Fibroblast of lung (primary cell): ENCODE measurements at regions not wholly inside any gene's neighbourhood (a gene's known extent, or its start where the extent isn't known, plus 50 kb on each side); places are given as distances from the start of the nearest gene placed in this dataset.

ENCODE experiments used
- DNase-seq, 2 donors: peaks; one replicate each; pipeline versions ENCODE4 v3.0.0 to v3.0.0-alpha.2; 2010; ENCODE audit warnings: low read depth in 2 of 2
- H2AFZ ChIP-seq: 2 replicates; pipeline ENCODE4 v1.5.1; 2012; ENCODE audit warnings: low read length, control low read depth, inconsistent platforms
- H3K27ac ChIP-seq: 2 replicates; pipeline ENCODE4 v1.5.1; 2011; ENCODE audit warnings: low read length, control low read depth; ENCODE audit not compliant: insufficient read depth
- H3K27me3 ChIP-seq: 2 replicates; pipeline ENCODE4 v1.5.1; 2011; ENCODE audit warnings: mild to moderate bottlenecking, low read length; ENCODE audit not compliant: control insufficient read depth, insufficient read depth
- H3K36me3 ChIP-seq: 2 replicates; pipeline ENCODE4 v1.5.1; 2011; ENCODE audit warnings: low read length; ENCODE audit not compliant: control insufficient read depth, insufficient read depth
- H3K4me1 ChIP-seq: 2 replicates; pipeline ENCODE4 v1.5.1; 2011; ENCODE audit warnings: low read length; ENCODE audit not compliant: control insufficient read depth, insufficient read depth; ENCODE audit errors: extremely low read depth
- H3K4me2 ChIP-seq: 2 replicates; pipeline ENCODE4 v1.5.1; 2011; ENCODE audit warnings: low read length, control low read depth; ENCODE audit not compliant: insufficient read depth; ENCODE audit errors: extremely low read depth
- H3K4me3 ChIP-seq, 4 experiments: fragments of 200-600 bp in 1 of 4; sonication (generic) in 1 of 4; replicated peaks in 1 of 4; 2 replicates each; pipeline ENCODE4 v1.5.1; 2011 to 2016; ENCODE audit warnings: low read length in 4 of 4, low read depth in 3 of 4, mild to moderate bottlenecking in 3 of 4, control low read depth in 2 of 4, inconsistent platforms in 1 of 4, mixed read lengths in 1 of 4; ENCODE audit not compliant: insufficient read depth in 1 of 4; ENCODE audit errors: control extremely low read depth in 1 of 4
- H3K79me2 ChIP-seq: 2 replicates; pipeline ENCODE4 v1.5.1; 2012; ENCODE audit warnings: mild to moderate bottlenecking, low read length, inconsistent platforms; ENCODE audit not compliant: control insufficient read depth, insufficient read depth
- H3K9ac ChIP-seq: 2 replicates; pipeline ENCODE4 v1.5.1; 2011; ENCODE audit warnings: mild to moderate bottlenecking, low read length, control low read depth; ENCODE audit not compliant: insufficient read depth
- H3K9me3 ChIP-seq: 2 replicates; pipeline ENCODE4 v1.5.1; 2012; ENCODE audit warnings: low read depth, low read length; ENCODE audit not compliant: control insufficient read depth, insufficient read depth
- H4K20me1 ChIP-seq: 2 replicates; pipeline ENCODE4 v1.5.1; 2011; ENCODE audit warnings: low read length; ENCODE audit not compliant: control insufficient read depth, insufficient read depth; ENCODE audit errors: extremely low read depth
- EZH2 ChIP-seq: IDR thresholded peaks from 2 replicates; pipeline ENCODE4 v1.5.1; 2012; ENCODE audit warnings: low read length, control low read depth, mild to moderate bottlenecking; ENCODE audit errors: missing control alignments
- TF ChIP-seq, protein P1 (sequence below), 2 donors: IDR thresholded peaks in 1 of 2; conservative IDR thresholded peaks in 1 of 2; 1 replicate in 1 of 2; 2 replicates in 1 of 2; pipeline ENCODE4 v1.5.1; 2011 to 2012; ENCODE audit warnings: low read length in 2 of 2, control low read depth in 1 of 2, inconsistent platforms in 1 of 2, low read depth in 1 of 2, mild to moderate bottlenecking in 1 of 2

DNA sequence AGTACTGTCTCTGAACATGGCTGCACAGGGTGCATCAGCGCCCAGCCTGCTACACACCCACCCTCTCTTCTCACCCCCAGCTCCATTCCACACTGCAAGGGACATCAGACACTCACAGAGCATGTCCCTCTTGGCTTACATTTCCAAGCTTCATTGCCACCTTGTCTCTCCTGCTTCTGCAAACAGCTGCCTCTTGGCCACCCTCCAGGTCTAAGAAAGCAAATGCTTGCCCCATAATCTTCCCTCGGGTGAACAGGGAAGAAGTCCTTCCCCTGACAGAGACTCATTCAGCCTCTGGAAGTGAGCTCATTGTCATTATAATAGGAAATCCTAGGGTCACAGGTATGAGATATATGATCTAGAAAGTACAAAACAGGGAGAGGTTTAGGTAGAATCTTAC, 505.2 kb downstream of the RMST start:
- H3K27ac ChIP-seq, result no peak overlapping the region
- no peaks in the 10 kb centered on the region for H3K4me1 ChIP-seq
- TF ChIP-seq, protein P1, sequence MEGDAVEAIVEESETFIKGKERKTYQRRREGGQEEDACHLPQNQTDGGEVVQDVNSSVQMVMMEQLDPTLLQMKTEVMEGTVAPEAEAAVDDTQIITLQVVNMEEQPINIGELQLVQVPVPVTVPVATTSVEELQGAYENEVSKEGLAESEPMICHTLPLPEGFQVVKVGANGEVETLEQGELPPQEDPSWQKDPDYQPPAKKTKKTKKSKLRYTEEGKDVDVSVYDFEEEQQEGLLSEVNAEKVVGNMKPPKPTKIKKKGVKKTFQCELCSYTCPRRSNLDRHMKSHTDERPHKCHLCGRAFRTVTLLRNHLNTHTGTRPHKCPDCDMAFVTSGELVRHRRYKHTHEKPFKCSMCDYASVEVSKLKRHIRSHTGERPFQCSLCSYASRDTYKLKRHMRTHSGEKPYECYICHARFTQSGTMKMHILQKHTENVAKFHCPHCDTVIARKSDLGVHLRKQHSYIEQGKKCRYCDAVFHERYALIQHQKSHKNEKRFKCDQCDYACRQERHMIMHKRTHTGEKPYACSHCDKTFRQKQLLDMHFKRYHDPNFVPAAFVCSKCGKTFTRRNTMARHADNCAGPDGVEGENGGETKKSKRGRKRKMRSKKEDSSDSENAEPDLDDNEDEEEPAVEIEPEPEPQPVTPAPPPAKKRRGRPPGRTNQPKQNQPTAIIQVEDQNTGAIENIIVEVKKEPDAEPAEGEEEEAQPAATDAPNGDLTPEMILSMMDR (conservative IDR thresholded peaks at IDR 0.05 in 1 of 2, IDR thresholded peaks at IDR 0.05 in 1 of 2; ENCODE audit: low read depth in 1 of 2, low read length in 2 of 2), result no peak
- TF ChIP-seq EZH2, result no peak
- H3K4me2 ChIP-seq, result no peak overlapping the region
- H3K9me3 ChIP-seq, result no peaks in the 10 kb centered on the region
- no peak overlapping the region for H3K4me3 ChIP-seq
- H3K36me3 ChIP-seq, result no peaks in the 10 kb centered on the region
- no peak for DNase-seq
- H2AFZ ChIP-seq, result no peak overlapping the region
- no peaks in the 10 kb centered on the region for H3K79me2 ChIP-seq
- H3K9ac ChIP-seq, result no peak overlapping the region
- no peaks in the 10 kb centered on the region for H3K27me3 ChIP-seq
- no peaks in the 10 kb centered on the region for H4K20me1 ChIP-seq

GRCh38 chr12:97968641-97969197, 506.1 kb downstream of the RMST start:
- no peak overlapping the region for H3K27ac ChIP-seq
- H3K79me2 ChIP-seq, result no peaks in the 10 kb centered on the region

GRCh38 chr12:97977870-97978405, 515.3 kb downstream of the RMST start:
- no peaks in the 10 kb centered on the region for H3K4me1 ChIP-seq

More at GRCh38 chr12:97968641-97969197, 506.1 kb downstream of the RMST start:
- Histone ChIP-seq H3K9me3 (no peaks in the 10 kb centered on the region), H3K36me3 (no peaks in the 10 kb centered on the region), H4K20me1 (no peaks in the 10 kb centered on the region), H3K4me3 (no peak overlapping the region), H3K4me1 (no peaks in the 10 kb centered on the region), H3K27me3 (no peaks in the 10 kb centered on the region), H3K9ac (no peak overlapping the region), H2AFZ (no peak overlapping the region), H3K4me2 (no peak overlapping the region)
- no peak for DNase-seq
- TF ChIP-seq, protein P1 (conservative IDR thresholded peaks at IDR 0.05 in 1 of 2, IDR thresholded peaks at IDR 0.05 in 1 of 2; ENCODE audit: low read depth in 1 of 2, low read length in 2 of 2), result no peak
- TF ChIP-seq EZH2, result no peak

More at GRCh38 chr12:97977870-97978405, 515.3 kb downstream of the RMST start:
- Histone ChIP-seq H3K27ac (no peak overlapping the region), H3K4me3 (no peak overlapping the region), H3K36me3 (no peaks in the 10 kb centered on the region), H2AFZ (no peak overlapping the region), H3K9ac (no peak overlapping the region), H3K79me2 (no peaks in the 10 kb centered on the region), H3K27me3 (no peaks in the 10 kb centered on the region), H3K9me3 (no peaks in the 10 kb centered on the region), H4K20me1 (no peaks in the 10 kb centered on the region), H3K4me2 (no peak overlapping the region)
- no peak for DNase-seq
- TF ChIP-seq, protein P1 (conservative IDR thresholded peaks at IDR 0.05 in 1 of 2, IDR thresholded peaks at IDR 0.05 in 1 of 2; ENCODE audit: low read depth in 1 of 2, low read length in 2 of 2), result no peak
- TF ChIP-seq EZH2, result no peak
